DND-41 (cell line): ENCODE measurements at regions not wholly inside any gene's neighbourhood (a gene's known extent, or its start where the extent isn't known, plus 50 kb on each side); places are given as distances from the start of the nearest gene placed in this dataset.

Experiments used
- CTCF ChIP-seq: IDR thresholded peaks from 2 replicates; pipeline ENCODE4 v1.5.1; 2012; ENCODE audit warnings: borderline replicate concordance, low read length, moderate library complexity, mild to moderate bottlenecking; ENCODE audit not compliant: poor library complexity, severe bottlenecking; ENCODE audit errors: extremely low read depth
- EZH2 ChIP-seq: IDR thresholded peaks from 3 replicates; pipeline ENCODE4 v1.6.1; 2012; ENCODE audit warnings: borderline replicate concordance, low read depth, mild to moderate bottlenecking, moderate library complexity, low read length, inconsistent platforms; ENCODE audit not compliant: severe bottlenecking

DNA sequence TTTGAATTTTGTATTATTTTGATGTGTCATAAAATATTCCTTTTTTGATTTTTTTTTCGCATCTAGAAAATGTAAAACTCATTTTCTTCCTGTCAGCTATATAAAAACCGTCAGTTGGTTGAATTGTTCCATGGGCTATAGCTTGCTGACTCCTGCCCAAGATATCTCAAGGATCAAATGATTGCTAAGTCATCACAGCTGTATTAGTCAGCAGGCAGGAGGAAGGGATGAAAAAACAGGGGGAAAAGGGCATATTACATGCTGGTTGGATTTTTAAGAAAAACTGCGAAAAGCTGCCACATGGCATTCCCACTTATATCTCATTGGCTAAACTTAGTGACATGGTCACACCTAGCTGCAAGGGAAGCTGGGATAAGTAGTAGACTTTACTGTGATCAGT is 569.9 kb downstream of the BCKDHB start:
- TF ChIP-seq EZH2: no peak
- no peak for TF ChIP-seq CTCF
